ENCODE measurements at regions not wholly inside any gene's neighbourhood (a gene's known extent, or its start where the extent isn't known, plus 50 kb on each side); places are given as distances from the start of the nearest gene placed in this dataset.

- H3K4me3 ChIP-seq, result no peak overlapping the region
- H3K27me3 ChIP-seq, result no peaks in the 10 kb centered on the region
- intact Hi-C loops (cut with DNase I), result no loop called here
- TF ChIP-seq CTCF (IDR thresholded peaks at IDR 0.05), result no peak
- TF ChIP-seq POLR2A (IDR thresholded peaks at IDR 0.05), result no peak
- no peaks in the 10 kb centered on the region for H3K36me3 ChIP-seq
- H3K9me3 ChIP-seq, result no peaks in the 10 kb centered on the region
- DNase-seq, result no peak
- no peaks in the 10 kb centered on the region for H3K4me1 ChIP-seq
- 85 to 87% methylated on average over 5 to 7 of the region's 7 CpGs for WGBS, 2 donors
- no peak overlapping the region for H3K27ac ChIP-seq
These were observed 412.1 kb downstream of the OCA2 start for GRCh38 chr15:27686971-27687370.

GRCh38 chr15:27686369-27686768 lies 412.7 kb downstream of the OCA2 start:
- WGBS, 2 donors, result 36 to 41% methylated on average over 3 of the region's 3 CpGs
- H3K27me3 ChIP-seq, result no peaks in the 10 kb centered on the region
- H3K9me3 ChIP-seq, result no peaks in the 10 kb centered on the region
- H3K4me1 ChIP-seq, result no peaks in the 10 kb centered on the region
- H3K27ac ChIP-seq, result no peak overlapping the region
- DNase-seq, result no peak
- TF ChIP-seq CTCF (IDR thresholded peaks at IDR 0.05) (no peak), POLR2A (IDR thresholded peaks at IDR 0.05) (no peak)
- H3K4me3 ChIP-seq, result no peak overlapping the region
- no peaks in the 10 kb centered on the region for H3K36me3 ChIP-seq
- intact Hi-C loops (cut with DNase I), result no loop called here

GRCh38 chr15:27685644-27686043 lies 413.5 kb downstream of the OCA2 start:
- Histone ChIP-seq H3K4me1 (no peaks in the 10 kb centered on the region), H3K36me3 (no peaks in the 10 kb centered on the region), H3K9me3 (no peaks in the 10 kb centered on the region), H3K27me3 (no peaks in the 10 kb centered on the region), H3K4me3 (no peak overlapping the region), H3K27ac (no peak overlapping the region)
- TF ChIP-seq POLR2A (IDR thresholded peaks at IDR 0.05), result no peak
- TF ChIP-seq CTCF (IDR thresholded peaks at IDR 0.05), result no peak
- WGBS, 2 donors, result 90 to 91% methylated on average over 6 of the region's 6 CpGs
- intact Hi-C loops (cut with DNase I), result no loop called here
- no peak for DNase-seq

- no peak for DNase-seq
- TF ChIP-seq CTCF (IDR thresholded peaks at IDR 0.05), result no peak
- TF ChIP-seq POLR2A (IDR thresholded peaks at IDR 0.05), result no peak
- H3K4me3 ChIP-seq, result no peak overlapping the region
- WGBS, 2 donors, result 66 to 69% methylated on average over 3 of the region's 3 CpGs
- H3K9me3 ChIP-seq, result no peaks in the 10 kb centered on the region
- H3K4me1 ChIP-seq, result no peaks in the 10 kb centered on the region
- no peak overlapping the region for H3K27ac ChIP-seq
- intact Hi-C loops (cut with DNase I), result no loop called here
- no peaks in the 10 kb centered on the region for H3K36me3 ChIP-seq
- no peaks in the 10 kb centered on the region for H3K27me3 ChIP-seq
These were observed 416.0 kb downstream of the OCA2 start for GRCh38 chr15:27683121-27683520.

- TF ChIP-seq CTCF (IDR thresholded peaks at IDR 0.05) (peak in 1 of 6 experiments; percentile 17), POLR2A (IDR thresholded peaks at IDR 0.05) (no peak)
- DNase-seq, result no peak
- no peak overlapping the region for H3K4me3 ChIP-seq
- H3K9me3 ChIP-seq, result no peaks in the 10 kb centered on the region
- WGBS, 2 donors, result 71 to 75% methylated on average over 7 to 8 of the region's 8 CpGs
- H3K27me3 ChIP-seq, result no peaks in the 10 kb centered on the region
- intact Hi-C loops (cut with DNase I), result no loop called here
- no peaks in the 10 kb centered on the region for H3K36me3 ChIP-seq
- no peaks in the 10 kb centered on the region for H3K4me1 ChIP-seq
- no peak overlapping the region for H3K27ac ChIP-seq
These were observed 418.1 kb downstream of the OCA2 start for GRCh38 chr15:27681038-27681437.

All from esophagus squamous epithelium (tissue), 5 donors.